ENCODE measurements at regions not wholly inside any gene's neighbourhood (a gene's known extent, or its start where the extent isn't known, plus 50 kb on each side); places are given as distances from the start of the nearest gene placed in this dataset.
"Not testable (repeated sequence)": the region's sequence is repeated elsewhere in the genome, so short reads cannot be mapped to it uniquely, and the experiment has no call there.

- no peak for DNase-seq
These were observed 157.3 kb upstream of the CHAC2 start for GRCh38 chr2:53610260-53610659.

DNA sequence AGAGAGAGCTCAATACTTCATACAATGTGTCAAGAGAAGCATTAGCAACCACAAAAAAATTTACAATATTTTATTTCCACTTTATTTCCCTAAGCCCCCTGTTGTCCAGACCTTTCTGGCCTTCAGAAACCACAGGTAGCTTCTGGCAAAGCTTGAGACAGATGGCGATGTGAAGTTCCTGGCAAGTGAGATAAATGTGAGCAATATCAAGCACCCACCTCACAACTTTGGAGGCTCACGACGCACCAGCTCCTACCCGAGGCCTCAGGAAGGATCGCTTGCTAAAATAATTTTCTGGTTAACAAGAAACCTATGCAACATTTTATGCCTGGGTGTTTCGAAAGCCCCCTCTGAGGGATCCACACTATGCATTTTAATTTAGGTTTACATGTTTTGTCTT lies 158.1 kb upstream of the CHAC2 start:
- DNase-seq: no peak

DNA sequence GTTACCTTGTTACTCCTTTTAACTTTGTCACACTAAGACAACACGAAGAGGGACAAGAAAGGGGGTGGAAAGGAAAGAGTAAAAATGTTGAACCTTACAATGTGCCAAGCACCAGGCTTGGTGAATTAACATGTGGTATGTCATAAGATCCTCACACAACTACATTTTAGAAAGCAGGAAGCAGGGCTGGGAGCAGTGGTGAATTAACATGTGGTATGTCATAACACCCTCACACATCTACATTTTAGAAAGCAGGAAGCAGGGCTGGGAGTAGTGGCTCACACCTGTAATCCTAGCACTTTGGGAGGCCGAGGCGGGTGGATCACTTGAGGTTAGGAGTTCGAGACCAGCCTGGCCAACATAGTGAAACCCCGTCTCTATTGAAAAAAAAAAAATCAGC lies 159.3 kb upstream of the CHAC2 start:
- DNase-seq: no peak

GRCh38 chr2:53600815-53601214 lies 166.8 kb upstream of the CHAC2 start:
- DNase-seq: no peak

GRCh38 chr2:53586733-53587612 lies 180.6 kb upstream of the CHAC2 start:
- DNase-seq: not testable (repeated sequence)

DNA sequence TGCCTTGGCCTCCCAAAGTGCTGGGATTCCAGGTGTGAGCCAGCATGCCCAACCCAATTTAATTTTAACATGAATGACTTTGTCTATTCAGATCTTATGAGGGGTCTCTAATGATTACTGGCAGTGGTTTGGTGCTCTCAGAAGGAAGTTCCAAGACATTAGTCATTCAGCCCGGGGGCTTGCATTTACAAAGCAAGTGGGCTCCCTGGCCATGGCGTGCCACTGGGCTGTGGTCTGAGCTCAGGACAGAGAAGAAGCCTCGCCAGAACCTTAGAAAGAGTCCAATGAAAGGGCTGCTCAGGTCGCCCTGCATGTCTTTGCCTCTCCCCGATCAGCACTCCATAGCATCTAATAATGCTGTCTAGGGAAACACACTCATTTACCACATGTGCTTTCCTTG lies 182.6 kb upstream of the CHAC2 start:
- no peak for DNase-seq

DNA sequence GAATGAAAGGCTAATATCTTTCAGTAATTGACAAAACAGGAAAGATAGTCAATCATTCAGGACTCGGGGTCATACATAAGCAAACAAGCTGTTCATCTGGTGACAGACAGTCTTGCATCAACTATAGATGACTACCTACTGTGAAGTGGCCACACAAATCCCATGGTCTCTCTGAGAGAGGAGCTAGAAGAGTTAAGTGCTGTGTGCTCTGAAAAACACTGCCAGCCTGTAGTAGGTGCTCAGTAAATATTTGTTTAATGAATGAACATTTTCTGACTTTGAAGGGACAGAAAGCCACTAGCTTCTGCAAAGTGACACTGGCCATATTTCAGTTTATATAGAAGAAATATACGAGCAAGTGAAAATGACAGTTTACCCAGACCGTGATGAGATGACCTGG lies 184.0 kb upstream of the CHAC2 start:
- no peak for DNase-seq

DNA sequence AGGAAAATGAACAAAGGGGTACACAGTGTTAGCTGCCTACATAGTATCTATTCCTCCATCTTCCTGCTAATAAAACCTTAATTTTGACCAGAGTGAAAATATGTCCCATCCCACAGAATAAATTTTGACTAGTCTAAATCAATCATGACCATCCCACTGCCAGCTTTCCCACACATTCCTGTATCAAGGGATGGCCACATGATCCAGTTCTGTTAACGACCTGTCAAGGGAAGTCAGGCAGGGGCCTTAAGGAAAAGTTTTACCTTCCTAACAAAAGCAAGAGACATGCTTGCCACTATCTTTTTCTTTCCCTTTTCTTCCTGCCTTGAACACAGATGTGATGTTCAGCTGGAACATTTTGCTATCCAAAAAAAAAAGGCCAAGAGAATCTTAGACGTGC lies 185.0 kb upstream of the CHAC2 start:
- DNase-seq: no peak

- DNase-seq: no peak
These were observed 191.4 kb upstream of the CHAC2 start for GRCh38 chr2:53576166-53576565.

DNA sequence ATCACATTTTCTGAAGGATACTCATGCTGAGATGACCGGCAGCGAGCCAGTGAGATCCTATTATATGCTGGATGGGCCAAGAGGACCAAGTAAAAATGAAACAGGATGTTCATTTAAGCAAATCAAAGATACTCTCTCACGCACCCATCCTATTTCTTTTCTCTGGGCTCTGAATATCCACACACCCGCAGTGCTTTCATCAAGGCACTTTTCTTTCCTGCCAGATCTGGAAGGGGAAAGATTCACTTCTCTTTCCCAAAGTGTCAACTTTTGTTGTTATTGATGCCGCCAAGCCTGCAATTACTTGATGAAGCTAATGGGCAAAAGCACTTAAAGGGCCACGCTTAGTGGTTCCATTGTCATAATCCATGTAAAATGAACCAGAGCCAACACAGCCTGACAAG lies 191.9 kb upstream of the CHAC2 start:
- DNase-seq: no peak

DNA sequence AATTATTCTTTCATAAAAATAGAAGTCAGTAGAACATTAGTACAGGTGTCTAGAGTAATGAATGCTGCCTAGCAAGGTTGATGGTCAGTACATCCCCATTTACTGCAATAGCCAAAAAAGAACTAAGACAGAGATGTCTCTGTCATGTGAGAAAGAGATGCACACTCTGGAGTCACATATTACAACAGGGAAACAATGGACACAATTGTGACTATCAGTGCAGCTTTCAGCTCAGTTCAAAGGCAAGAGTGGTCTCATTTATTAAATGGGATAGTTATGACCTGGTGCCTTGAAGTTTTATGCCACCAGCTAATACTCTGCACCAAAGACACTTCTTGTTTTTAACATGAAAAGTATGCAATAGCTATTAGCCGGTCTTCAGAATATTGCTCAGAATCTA lies 194.9 kb upstream of the CHAC2 start:
- no peak for DNase-seq

GRCh38 chr2:53569957-53570727 lies 197.5 kb upstream of the CHAC2 start:
- DNase-seq: no peak

- no peak for DNase-seq
These were observed 199.1 kb upstream of the CHAC2 start for GRCh38 chr2:53568469-53568868.

DNA sequence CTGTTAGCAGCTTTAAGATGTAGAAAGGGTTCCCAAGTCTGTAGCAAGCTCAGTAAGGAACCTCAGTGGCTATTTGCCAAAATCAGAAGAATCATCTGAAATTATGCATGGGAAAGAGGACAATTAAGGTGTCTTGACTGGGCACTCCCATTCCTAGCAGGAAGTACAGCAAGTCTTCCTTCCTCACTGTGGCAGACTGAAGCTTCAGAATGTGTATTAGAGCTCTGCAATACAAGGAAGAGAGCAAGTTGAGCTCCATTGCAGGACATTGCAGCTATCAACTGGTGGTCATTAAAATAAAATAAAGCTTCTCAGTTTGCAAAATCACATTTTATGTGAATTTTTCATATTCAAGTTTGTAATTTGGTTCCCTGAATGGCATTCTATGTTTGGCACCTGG lies 200.5 kb upstream of the CHAC2 start:
- no peak for DNase-seq

DNA sequence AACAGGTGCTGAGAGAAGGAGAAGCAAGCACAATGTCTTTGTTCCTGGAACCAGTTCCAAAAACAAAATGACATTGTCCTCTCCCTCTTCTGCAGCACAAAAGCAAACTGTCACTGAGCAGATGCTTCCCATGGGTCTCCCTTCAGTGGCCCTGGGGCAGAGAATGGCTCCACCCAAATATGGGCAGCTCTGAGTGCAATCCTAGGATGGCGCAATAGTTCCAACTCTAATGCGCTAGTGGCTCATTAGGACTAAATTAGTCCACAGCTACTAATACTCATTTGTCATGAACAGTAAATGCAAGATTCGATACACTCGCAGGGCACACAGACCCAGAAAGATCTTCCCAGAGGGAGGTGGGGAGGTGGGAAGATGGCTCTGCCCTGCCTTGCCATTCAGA lies 205.2 kb upstream of the CHAC2 start:
- DNase-seq: no peak

GRCh38 chr2:53561155-53561554 lies 206.4 kb upstream of the CHAC2 start:
- no peak for DNase-seq

- no peak for DNase-seq
These were observed 208.2 kb upstream of the CHAC2 start for GRCh38 chr2:53559302-53559966.

GRCh38 chr2:53558867-53559266 lies 208.7 kb upstream of the CHAC2 start:
- no peak for DNase-seq

DNA sequence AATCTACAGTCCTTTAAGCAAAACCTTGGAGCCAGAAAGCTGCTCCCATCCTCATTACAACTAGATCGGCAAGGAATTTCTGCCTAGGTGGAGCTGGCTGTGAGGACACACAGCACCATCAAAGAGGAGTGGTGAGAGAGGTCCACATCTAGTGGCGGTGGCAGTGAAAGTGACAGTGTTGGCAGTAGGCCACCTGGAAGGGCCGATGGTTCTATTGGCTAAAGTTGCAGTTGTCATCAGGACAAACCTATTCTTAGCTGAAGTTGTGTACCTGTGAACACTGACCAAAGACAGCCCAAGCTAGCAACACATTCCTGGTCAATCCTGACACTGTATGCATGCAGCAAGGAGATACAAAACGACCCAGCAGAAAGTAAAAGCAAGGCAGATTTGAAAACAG lies 218.1 kb upstream of the CHAC2 start:
- no peak for DNase-seq

- DNase-seq: no peak
These were observed 222.0 kb upstream of the CHAC2 start for GRCh38 chr2:53545604-53546003.

DNA sequence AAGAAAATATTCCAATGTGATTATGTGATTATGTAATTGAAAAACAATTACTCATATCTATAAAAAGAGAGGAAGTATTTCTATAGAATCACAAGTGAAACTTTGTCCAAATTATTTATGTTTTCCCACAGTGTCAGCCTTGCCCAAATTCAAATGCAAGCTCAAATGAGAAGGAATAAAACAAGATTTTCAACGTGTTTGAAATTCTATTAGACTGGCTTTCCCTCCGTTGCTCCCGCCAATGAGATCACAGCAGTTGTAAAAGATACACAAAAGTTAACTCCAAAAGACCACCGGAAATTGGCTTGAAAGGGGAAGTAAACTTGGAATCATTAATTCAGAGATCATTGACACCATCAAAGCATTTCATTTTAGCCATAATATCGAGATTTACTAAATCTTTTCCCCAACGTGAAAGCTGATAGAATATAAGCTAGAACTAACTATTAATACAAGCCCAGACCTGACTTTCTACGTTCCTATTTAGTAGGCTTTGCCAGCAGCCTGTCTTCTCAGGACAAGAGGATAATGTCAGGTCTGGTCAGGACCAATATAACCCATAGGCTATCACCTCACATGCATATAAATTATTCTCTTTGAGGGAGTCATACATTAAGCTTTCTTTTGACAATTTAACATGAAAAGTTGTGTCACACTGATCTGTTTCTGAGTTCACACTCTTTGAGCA lies 222.6 kb upstream of the CHAC2 start:
- DNase-seq: no peak

- no peak for DNase-seq
These were observed 224.5 kb upstream of the CHAC2 start for GRCh38 chr2:53543083-53543482.
